ENCODE measurements at regions not wholly inside any gene's neighbourhood (a gene's known extent, or its start where the extent isn't known, plus 50 kb on each side); places are given as distances from the start of the nearest gene placed in this dataset.

- no peaks in the 10 kb centered on the region for H3K9me2 ChIP-seq (replicated peaks; ENCODE audit: low read length)
- H3K9me3 ChIP-seq (ENCODE audit: low read length) = no peaks in the 10 kb centered on the region
- H3K4me1 ChIP-seq (ENCODE audit: insufficient read depth, low read length) = peaks cover 12% of the 10 kb centered on the region
- H3K36me3 ChIP-seq (ENCODE audit: low read depth, low read length) = no peaks in the 10 kb centered on the region
- H4K20me1 ChIP-seq (ENCODE audit: low read length) = no peaks in the 10 kb centered on the region
- CTCF ChIA-PET = no interaction called here
- H3F3A ChIP-seq (ENCODE audit: low read length, unreplicated experiment) = no peaks in the 10 kb centered on the region
- no peak overlapping the region for H3K4me2 ChIP-seq (ENCODE audit: low read length)
- intact Hi-C loops (cut with micrococcal nuclease) = no loop called here
- no peak for DNase-seq
- no peak overlapping the region for H3K27ac ChIP-seq (ENCODE audit: low read length)
- no TSS peak for BruUV-seq (replicated peaks)
- H3K79me2 ChIP-seq (ENCODE audit: low read length) = no peaks in the 10 kb centered on the region
- H3K9ac ChIP-seq (ENCODE audit: low read length) = no peak overlapping the region
- ATAC-seq = no peak
- H3K4me3 ChIP-seq (ENCODE audit: low read length) = no peak overlapping the region
- no peaks in the 10 kb centered on the region for H3K27me3 ChIP-seq (ENCODE audit: low read length)
- POLR2A ChIA-PET (ENCODE audit: unreplicated experiment) = no interaction called here
- TF ChIP-seq CTCF (conservative IDR thresholded peaks at IDR 0.05; ENCODE audit: low read depth, low read length) = no peak
- no peak for TF ChIP-seq EZH2 (IDR thresholded peaks at IDR 0.05; ENCODE audit: low read length, unreplicated experiment)
- TF ChIP-seq EZH2phosphoT487 (IDR thresholded peaks at IDR 0.05; ENCODE audit: borderline replicate concordance, low read length) = no peak
- no peak overlapping the region for H2AFZ ChIP-seq (ENCODE audit: low read length)
These were observed 244.7 kb upstream of the PDGFD start for GRCh38 chr11:104408630-104409029.

- no peak for ATAC-seq
- Histone ChIP-seq H2AFZ (ENCODE audit: low read length) (no peak overlapping the region), H3K79me2 (ENCODE audit: low read length) (no peaks in the 10 kb centered on the region), H3K4me3 (ENCODE audit: low read length) (no peak overlapping the region), H3F3A (ENCODE audit: low read length, unreplicated experiment) (no peaks in the 10 kb centered on the region), H3K27me3 (ENCODE audit: low read length) (no peaks in the 10 kb centered on the region), H4K20me1 (ENCODE audit: low read length) (no peaks in the 10 kb centered on the region), H3K9me2 (replicated peaks; ENCODE audit: low read length) (no peaks in the 10 kb centered on the region), H3K9me3 (ENCODE audit: low read length) (no peaks in the 10 kb centered on the region), H3K4me1 (ENCODE audit: insufficient read depth, low read length) (peaks cover 20% of the 10 kb centered on the region), H3K4me2 (ENCODE audit: low read length) (0 out of 2 replicates have a peak overlapping the region, but pooled peaks have one; percentile 8), H3K27ac (ENCODE audit: low read length) (no peak overlapping the region), H3K36me3 (ENCODE audit: low read depth, low read length) (no peaks in the 10 kb centered on the region), H3K9ac (ENCODE audit: low read length) (no peak overlapping the region)
- intact Hi-C loops (cut with micrococcal nuclease) = no loop called here
- DNase-seq = no peak
- ChIA-PET POLR2A (ENCODE audit: unreplicated experiment) (no interaction called here), CTCF (no interaction called here)
- no TSS peak for BruUV-seq (replicated peaks)
- TF ChIP-seq EZH2phosphoT487 (IDR thresholded peaks at IDR 0.05; ENCODE audit: borderline replicate concordance, low read length) (no peak), EZH2 (IDR thresholded peaks at IDR 0.05; ENCODE audit: low read length, unreplicated experiment) (no peak), CTCF (conservative IDR thresholded peaks at IDR 0.05; ENCODE audit: low read depth, low read length) (no peak)
These were observed 241.3 kb upstream of the PDGFD start for GRCh38 chr11:104405277-104405676.

- H4K20me1 ChIP-seq (ENCODE audit: low read length) = no peaks in the 10 kb centered on the region
- H3K36me3 ChIP-seq (ENCODE audit: low read depth, low read length) = no peaks in the 10 kb centered on the region
- 0 out of 2 replicates have a peak overlapping the region, but pooled peaks have one; percentile 8 for H3K4me2 ChIP-seq (ENCODE audit: low read length)
- H3K9ac ChIP-seq (ENCODE audit: low read length) = no peak overlapping the region
- H3K27me3 ChIP-seq (ENCODE audit: low read length) = no peaks in the 10 kb centered on the region
- POLR2A ChIA-PET (ENCODE audit: unreplicated experiment) = no interaction called here
- DNase-seq (peak; percentile 65), ATAC-seq (peak; percentile 62)
- no peaks in the 10 kb centered on the region for H3K79me2 ChIP-seq (ENCODE audit: low read length)
- no peaks in the 10 kb centered on the region for H3K9me2 ChIP-seq (replicated peaks; ENCODE audit: low read length)
- H3K9me3 ChIP-seq (ENCODE audit: low read length) = no peaks in the 10 kb centered on the region
- H3K27ac ChIP-seq (ENCODE audit: low read length) = no peak overlapping the region
- TF ChIP-seq EZH2phosphoT487 (IDR thresholded peaks at IDR 0.05; ENCODE audit: borderline replicate concordance, low read length) (no peak), EZH2 (IDR thresholded peaks at IDR 0.05; ENCODE audit: low read length, unreplicated experiment) (no peak), CTCF (conservative IDR thresholded peaks at IDR 0.05; ENCODE audit: low read depth, low read length) (no peak)
- no peaks in the 10 kb centered on the region for H3F3A ChIP-seq (ENCODE audit: low read length, unreplicated experiment)
- peaks cover 20% of the 10 kb centered on the region for H3K4me1 ChIP-seq (ENCODE audit: insufficient read depth, low read length)
- BruUV-seq (replicated peaks) = no TSS peak
- H2AFZ ChIP-seq (ENCODE audit: low read length) = no peak overlapping the region
- intact Hi-C loops (cut with micrococcal nuclease) = no loop called here
- no peak overlapping the region for H3K4me3 ChIP-seq (ENCODE audit: low read length)
- CTCF ChIA-PET = no interaction called here
These were observed 240.6 kb upstream of the PDGFD start for GRCh38 chr11:104404231-104405175.

Measured in PC-3 (cell line).